ENCODE measurements at regions not wholly inside any gene's neighbourhood (a gene's known extent, or its start where the extent isn't known, plus 50 kb on each side); places are given as distances from the start of the nearest gene placed in this dataset.

DNA sequence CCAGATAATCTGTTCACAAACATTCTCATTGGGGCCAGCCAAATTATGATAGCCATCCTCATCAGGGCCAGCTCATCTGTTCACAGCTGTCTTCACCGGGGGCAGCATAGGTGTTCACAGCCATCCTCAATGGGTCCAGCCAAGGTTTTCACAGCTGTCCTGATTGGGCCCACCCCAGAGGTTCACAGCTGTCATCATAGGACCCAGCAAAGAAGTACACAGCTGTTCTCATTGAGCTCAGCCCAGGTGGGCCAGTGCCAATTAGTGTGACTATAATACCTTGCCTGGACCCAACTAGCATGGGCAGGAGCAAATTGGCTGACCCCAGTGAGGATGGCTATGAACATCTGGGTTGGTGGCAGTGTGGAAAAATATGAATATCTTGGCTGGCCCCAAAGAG lies 1166.0 kb downstream of the UQCRFS1 start:
- intact Hi-C loops (cut with DNase I), result no loop called here
- Histone ChIP-seq H3K27ac (no peak overlapping the region), H3K4me1 (ENCODE audit: insufficient read depth) (no peaks in the 10 kb centered on the region), H3K4me3 (no peak overlapping the region), H3K9me3 (peaks cover 0 to 3% of the 10 kb centered on the region in 2 donors), H3K36me3 (no peaks in the 10 kb centered on the region), H3K27me3 (no peaks in the 10 kb centered on the region)
- WGBS, 3 donors, result 83 to 93% (median 91%) methylated on average over 1 of the region's 1 CpG
- TF ChIP-seq POLR2A (IDR thresholded peaks at IDR 0.05), result no peak
- TF ChIP-seq CTCF (IDR thresholded peaks at IDR 0.05), result no peak
- TF ChIP-seq EP300 (IDR thresholded peaks at IDR 0.05), result no peak
- no peak for DNase-seq

- Histone ChIP-seq H3K4me1 (ENCODE audit: insufficient read depth) (no peaks in the 10 kb centered on the region), H3K36me3 (no peaks in the 10 kb centered on the region), H3K27ac (no peak overlapping the region), H3K27me3 (no peaks in the 10 kb centered on the region), H3K4me3 (no peak overlapping the region), H3K9me3 (peaks cover 0 to 3% of the 10 kb centered on the region in 2 donors)
- TF ChIP-seq CTCF (IDR thresholded peaks at IDR 0.05) (no peak), EP300 (IDR thresholded peaks at IDR 0.05) (no peak), POLR2A (IDR thresholded peaks at IDR 0.05) (no peak)
- no peak for DNase-seq
- intact Hi-C loops (cut with DNase I), result no loop called here
- WGBS, 3 donors, result 63 to 90% (median 73%) methylated on average over 2 of the region's 2 CpGs
Measured at GRCh38 chr19:28045621-28046020, 1167.3 kb downstream of the UQCRFS1 start.

GRCh38 chr19:28044477-28044876 lies 1168.5 kb downstream of the UQCRFS1 start:
- no peaks in the 10 kb centered on the region for H3K36me3 ChIP-seq
- WGBS, 3 donors, result 72 to 85% (median 85%) methylated on average over 4 of the region's 4 CpGs
- H3K9me3 ChIP-seq, result no peaks in the 10 kb centered on the region
- H3K4me3 ChIP-seq, result no peak overlapping the region
- no peaks in the 10 kb centered on the region for H3K4me1 ChIP-seq (ENCODE audit: insufficient read depth)
- no peaks in the 10 kb centered on the region for H3K27me3 ChIP-seq
- intact Hi-C loops (cut with DNase I), result no loop called here
- no peak for TF ChIP-seq POLR2A (IDR thresholded peaks at IDR 0.05)
- no peak for TF ChIP-seq CTCF (IDR thresholded peaks at IDR 0.05)
- no peak for TF ChIP-seq EP300 (IDR thresholded peaks at IDR 0.05)
- DNase-seq, result no peak
- H3K27ac ChIP-seq, result no peak overlapping the region

DNA sequence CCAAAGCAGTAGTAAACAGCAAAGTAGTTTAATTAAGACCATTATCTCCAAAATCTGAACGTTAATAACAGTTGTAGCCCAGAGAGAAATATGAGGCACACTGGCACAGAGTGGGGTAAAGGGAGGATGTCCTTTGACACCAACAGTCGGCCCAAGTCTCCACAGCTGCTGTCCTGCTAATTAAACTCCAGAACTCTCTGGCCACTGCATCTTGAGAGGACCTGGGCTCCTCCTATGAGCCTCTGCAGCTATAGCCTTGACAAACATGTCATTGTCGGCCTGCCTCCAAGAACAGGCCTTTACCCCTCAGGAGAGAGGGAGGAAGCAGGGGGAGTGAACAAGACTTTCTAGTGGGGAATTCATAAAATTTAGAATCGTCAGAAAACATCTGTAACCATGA lies 1170.4 kb downstream of the UQCRFS1 start:
- H3K27me3 ChIP-seq, result no peaks in the 10 kb centered on the region
- H3K9me3 ChIP-seq, result no peaks in the 10 kb centered on the region
- H3K4me3 ChIP-seq, result no peak overlapping the region
- no peak overlapping the region for H3K27ac ChIP-seq
- no peaks in the 10 kb centered on the region for H3K4me1 ChIP-seq (ENCODE audit: insufficient read depth)
- H3K36me3 ChIP-seq, result no peaks in the 10 kb centered on the region
- TF ChIP-seq POLR2A (IDR thresholded peaks at IDR 0.05) (no peak), CTCF (IDR thresholded peaks at IDR 0.05) (no peak), EP300 (IDR thresholded peaks at IDR 0.05) (no peak)
- intact Hi-C loops (cut with DNase I), result no loop called here
- no peak for DNase-seq
- 4 to 6% (median 5%) methylated on average over 4 of the region's 4 CpGs for WGBS, 3 donors
